ENCODE measurements at regions not wholly inside any gene's neighbourhood (a gene's known extent, or its start where the extent isn't known, plus 50 kb on each side); places are given as distances from the start of the nearest gene placed in this dataset.

DNA sequence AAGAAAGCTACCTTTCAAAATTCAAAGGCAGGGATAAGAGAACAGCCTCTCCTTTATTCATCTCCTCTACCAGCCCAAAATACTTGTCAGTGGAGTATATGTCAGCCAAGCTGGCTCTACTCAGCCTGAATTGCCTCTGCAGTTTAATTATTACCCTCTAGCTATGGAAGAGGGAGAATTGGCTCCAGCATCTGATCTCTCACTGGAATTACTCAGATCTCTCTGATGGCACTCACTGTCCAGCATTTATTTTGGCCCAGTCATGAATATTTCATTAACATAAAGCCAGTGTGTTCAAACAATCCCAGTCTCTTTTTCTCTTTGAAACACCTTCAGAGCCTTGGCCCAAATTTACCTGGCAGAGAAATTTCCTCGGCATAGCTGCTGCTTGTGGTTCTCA is 58.6 kb upstream of the TMEM108 start:
- TF ChIP-seq, protein P1, sequence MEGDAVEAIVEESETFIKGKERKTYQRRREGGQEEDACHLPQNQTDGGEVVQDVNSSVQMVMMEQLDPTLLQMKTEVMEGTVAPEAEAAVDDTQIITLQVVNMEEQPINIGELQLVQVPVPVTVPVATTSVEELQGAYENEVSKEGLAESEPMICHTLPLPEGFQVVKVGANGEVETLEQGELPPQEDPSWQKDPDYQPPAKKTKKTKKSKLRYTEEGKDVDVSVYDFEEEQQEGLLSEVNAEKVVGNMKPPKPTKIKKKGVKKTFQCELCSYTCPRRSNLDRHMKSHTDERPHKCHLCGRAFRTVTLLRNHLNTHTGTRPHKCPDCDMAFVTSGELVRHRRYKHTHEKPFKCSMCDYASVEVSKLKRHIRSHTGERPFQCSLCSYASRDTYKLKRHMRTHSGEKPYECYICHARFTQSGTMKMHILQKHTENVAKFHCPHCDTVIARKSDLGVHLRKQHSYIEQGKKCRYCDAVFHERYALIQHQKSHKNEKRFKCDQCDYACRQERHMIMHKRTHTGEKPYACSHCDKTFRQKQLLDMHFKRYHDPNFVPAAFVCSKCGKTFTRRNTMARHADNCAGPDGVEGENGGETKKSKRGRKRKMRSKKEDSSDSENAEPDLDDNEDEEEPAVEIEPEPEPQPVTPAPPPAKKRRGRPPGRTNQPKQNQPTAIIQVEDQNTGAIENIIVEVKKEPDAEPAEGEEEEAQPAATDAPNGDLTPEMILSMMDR (IDR thresholded peaks at IDR 0.05), result no peak
- no peak for TF ChIP-seq POLR2A (IDR thresholded peaks at IDR 0.05)
